GM19324 (cell line): ENCODE measurements at regions not wholly inside any gene's neighbourhood (a gene's known extent, or its start where the extent isn't known, plus 50 kb on each side); places are given as distances from the start of the nearest gene placed in this dataset.
"Not testable (repeated sequence)": the region's sequence is repeated elsewhere in the genome, so short reads cannot be mapped to it uniquely, and the experiment has no call there.

Experiments used
- ATAC-seq: cut with Tn5 transposase; IDR thresholded peaks from one replicate; pipeline ENCODE4 v1.9.1; 2021; ENCODE audit warnings: mild to moderate bottlenecking, moderate library complexity; ENCODE audit not compliant: unreplicated experiment, low FRiP score

GRCh38 chr3:82558081-82558480, 796.6 kb upstream of the GBE1 start:
- no peak for ATAC-seq

- ATAC-seq: no peak
These were observed 794.7 kb upstream of the GBE1 start for GRCh38 chr3:82556113-82556512.

- ATAC-seq: not testable (repeated sequence)
These were observed 781.1 kb upstream of the GBE1 start for GRCh38 chr3:82542556-82542955.

- no peak for ATAC-seq
These were observed 760.2 kb upstream of the GBE1 start for GRCh38 chr3:82521657-82522056.

GRCh38 chr3:82520846-82521245, 759.4 kb upstream of the GBE1 start:
- no peak for ATAC-seq

GRCh38 chr3:82509951-82510603, 748.6 kb upstream of the GBE1 start:
- ATAC-seq: no peak

- no peak for ATAC-seq
These were observed 747.8 kb upstream of the GBE1 start for GRCh38 chr3:82509106-82509842.

GRCh38 chr3:82506204-82506603, 744.8 kb upstream of the GBE1 start:
- ATAC-seq: no peak

GRCh38 chr3:82505079-82505756, 743.8 kb upstream of the GBE1 start:
- no peak for ATAC-seq

- ATAC-seq: no peak
These were observed 736.7 kb upstream of the GBE1 start for GRCh38 chr3:82498186-82498585.

- no peak for ATAC-seq
These were observed 735.6 kb upstream of the GBE1 start for GRCh38 chr3:82496890-82497560.

- no peak for ATAC-seq
These were observed 734.2 kb upstream of the GBE1 start for GRCh38 chr3:82495655-82496054.

GRCh38 chr3:82494977-82495489, 733.6 kb upstream of the GBE1 start:
- ATAC-seq: no peak

GRCh38 chr3:82493858-82494257, 732.4 kb upstream of the GBE1 start:
- no peak for ATAC-seq

- no peak for ATAC-seq
These were observed 713.9 kb upstream of the GBE1 start for GRCh38 chr3:82475306-82475705.

GRCh38 chr3:82474711-82475110, 713.3 kb upstream of the GBE1 start:
- no peak for ATAC-seq

GRCh38 chr3:82473864-82474541, 712.6 kb upstream of the GBE1 start:
- ATAC-seq: no peak

GRCh38 chr3:82467051-82467450, 705.6 kb upstream of the GBE1 start:
- no peak for ATAC-seq

- ATAC-seq: no peak
These were observed 701.5 kb upstream of the GBE1 start for GRCh38 chr3:82462977-82463376.
